ENCODE measurements at regions not wholly inside any gene's neighbourhood (a gene's known extent, or its start where the extent isn't known, plus 50 kb on each side); places are given as distances from the start of the nearest gene placed in this dataset.

GRCh38 chr2:48202863-48203642 lies 111.4 kb upstream of the FOXN2 start:
- Histone ChIP-seq H3K4me3 (replicated peaks; ENCODE audit: insufficient read depth, low read length) (no peak overlapping the region), H3K27ac (replicated peaks) (no peak overlapping the region), H3K27me3 (ENCODE audit: insufficient read depth, poor library complexity, severe bottlenecking) (no peaks in the 10 kb centered on the region)
- TF ChIP-seq POLR2AphosphoS5 (IDR thresholded peaks at IDR 0.05; ENCODE audit: low read depth), result no peak
- no peak for TF ChIP-seq GABPA (IDR thresholded peaks at IDR 0.05; ENCODE audit: low read depth)
- TF ChIP-seq SPI1 (IDR thresholded peaks at IDR 0.05; ENCODE audit: borderline replicate concordance, low read depth), result no peak
- TF ChIP-seq, protein P1, sequence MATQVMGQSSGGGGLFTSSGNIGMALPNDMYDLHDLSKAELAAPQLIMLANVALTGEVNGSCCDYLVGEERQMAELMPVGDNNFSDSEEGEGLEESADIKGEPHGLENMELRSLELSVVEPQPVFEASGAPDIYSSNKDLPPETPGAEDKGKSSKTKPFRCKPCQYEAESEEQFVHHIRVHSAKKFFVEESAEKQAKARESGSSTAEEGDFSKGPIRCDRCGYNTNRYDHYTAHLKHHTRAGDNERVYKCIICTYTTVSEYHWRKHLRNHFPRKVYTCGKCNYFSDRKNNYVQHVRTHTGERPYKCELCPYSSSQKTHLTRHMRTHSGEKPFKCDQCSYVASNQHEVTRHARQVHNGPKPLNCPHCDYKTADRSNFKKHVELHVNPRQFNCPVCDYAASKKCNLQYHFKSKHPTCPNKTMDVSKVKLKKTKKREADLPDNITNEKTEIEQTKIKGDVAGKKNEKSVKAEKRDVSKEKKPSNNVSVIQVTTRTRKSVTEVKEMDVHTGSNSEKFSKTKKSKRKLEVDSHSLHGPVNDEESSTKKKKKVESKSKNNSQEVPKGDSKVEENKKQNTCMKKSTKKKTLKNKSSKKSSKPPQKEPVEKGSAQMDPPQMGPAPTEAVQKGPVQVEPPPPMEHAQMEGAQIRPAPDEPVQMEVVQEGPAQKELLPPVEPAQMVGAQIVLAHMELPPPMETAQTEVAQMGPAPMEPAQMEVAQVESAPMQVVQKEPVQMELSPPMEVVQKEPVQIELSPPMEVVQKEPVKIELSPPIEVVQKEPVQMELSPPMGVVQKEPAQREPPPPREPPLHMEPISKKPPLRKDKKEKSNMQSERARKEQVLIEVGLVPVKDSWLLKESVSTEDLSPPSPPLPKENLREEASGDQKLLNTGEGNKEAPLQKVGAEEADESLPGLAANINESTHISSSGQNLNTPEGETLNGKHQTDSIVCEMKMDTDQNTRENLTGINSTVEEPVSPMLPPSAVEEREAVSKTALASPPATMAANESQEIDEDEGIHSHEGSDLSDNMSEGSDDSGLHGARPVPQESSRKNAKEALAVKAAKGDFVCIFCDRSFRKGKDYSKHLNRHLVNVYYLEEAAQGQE (IDR thresholded peaks at IDR 0.05; ENCODE audit: insufficient replicate concordance, low read depth), result no peak
- TF ChIP-seq, protein P2, sequence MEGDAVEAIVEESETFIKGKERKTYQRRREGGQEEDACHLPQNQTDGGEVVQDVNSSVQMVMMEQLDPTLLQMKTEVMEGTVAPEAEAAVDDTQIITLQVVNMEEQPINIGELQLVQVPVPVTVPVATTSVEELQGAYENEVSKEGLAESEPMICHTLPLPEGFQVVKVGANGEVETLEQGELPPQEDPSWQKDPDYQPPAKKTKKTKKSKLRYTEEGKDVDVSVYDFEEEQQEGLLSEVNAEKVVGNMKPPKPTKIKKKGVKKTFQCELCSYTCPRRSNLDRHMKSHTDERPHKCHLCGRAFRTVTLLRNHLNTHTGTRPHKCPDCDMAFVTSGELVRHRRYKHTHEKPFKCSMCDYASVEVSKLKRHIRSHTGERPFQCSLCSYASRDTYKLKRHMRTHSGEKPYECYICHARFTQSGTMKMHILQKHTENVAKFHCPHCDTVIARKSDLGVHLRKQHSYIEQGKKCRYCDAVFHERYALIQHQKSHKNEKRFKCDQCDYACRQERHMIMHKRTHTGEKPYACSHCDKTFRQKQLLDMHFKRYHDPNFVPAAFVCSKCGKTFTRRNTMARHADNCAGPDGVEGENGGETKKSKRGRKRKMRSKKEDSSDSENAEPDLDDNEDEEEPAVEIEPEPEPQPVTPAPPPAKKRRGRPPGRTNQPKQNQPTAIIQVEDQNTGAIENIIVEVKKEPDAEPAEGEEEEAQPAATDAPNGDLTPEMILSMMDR (IDR thresholded peaks at IDR 0.05; ENCODE audit: insufficient read depth, low read length), result no peak
- DNase-seq (ENCODE audit: low read depth in 1 of 2, low spot score in 1 of 2), result no peak

DNA sequence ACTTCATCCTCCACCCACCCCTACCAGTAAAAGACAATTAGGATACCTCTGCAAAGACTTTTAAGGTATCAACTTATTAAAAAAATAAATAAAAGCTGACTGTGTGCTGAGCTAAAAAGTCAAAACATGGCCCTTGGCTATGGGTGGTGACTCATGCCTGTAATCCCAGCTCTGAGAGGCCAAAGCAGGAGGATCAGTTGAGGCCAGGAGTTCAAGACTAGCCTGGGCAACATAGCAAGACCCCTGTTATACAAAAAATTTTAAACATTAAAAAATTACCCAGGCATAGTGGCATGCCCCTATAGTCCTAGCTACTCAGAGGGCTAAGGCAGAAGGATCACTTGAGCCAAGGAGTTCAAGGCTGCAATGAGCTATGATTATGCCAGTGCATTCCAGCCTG lies 110.8 kb upstream of the FOXN2 start:
- no peak overlapping the region for H3K27ac ChIP-seq (replicated peaks)
- TF ChIP-seq POLR2AphosphoS5 (IDR thresholded peaks at IDR 0.05; ENCODE audit: low read depth) (no peak), GABPA (IDR thresholded peaks at IDR 0.05; ENCODE audit: low read depth) (no peak), SPI1 (IDR thresholded peaks at IDR 0.05; ENCODE audit: borderline replicate concordance, low read depth) (no peak)
- TF ChIP-seq, protein P2 (IDR thresholded peaks at IDR 0.05; ENCODE audit: insufficient read depth, low read length), result no peak
- TF ChIP-seq, protein P1 (IDR thresholded peaks at IDR 0.05; ENCODE audit: insufficient replicate concordance, low read depth), result no peak
- no peak overlapping the region for H3K4me3 ChIP-seq (replicated peaks; ENCODE audit: insufficient read depth, low read length)
- no peaks in the 10 kb centered on the region for H3K27me3 ChIP-seq (ENCODE audit: insufficient read depth, poor library complexity, severe bottlenecking)
- DNase-seq (ENCODE audit: low read depth in 1 of 2, low spot score in 1 of 2), result no peak

- Histone ChIP-seq H3K27ac (replicated peaks) (no peak overlapping the region), H3K4me3 (replicated peaks; ENCODE audit: insufficient read depth, low read length) (no peak overlapping the region), H3K27me3 (ENCODE audit: insufficient read depth, poor library complexity, severe bottlenecking) (no peaks in the 10 kb centered on the region)
- no peak for DNase-seq (ENCODE audit: low read depth in 1 of 2, low spot score in 1 of 2)
- no peak for TF ChIP-seq GABPA (IDR thresholded peaks at IDR 0.05; ENCODE audit: low read depth)
- no peak for TF ChIP-seq SPI1 (IDR thresholded peaks at IDR 0.05; ENCODE audit: borderline replicate concordance, low read depth)
- TF ChIP-seq POLR2AphosphoS5 (IDR thresholded peaks at IDR 0.05; ENCODE audit: low read depth), result no peak
- TF ChIP-seq, protein P1 (IDR thresholded peaks at IDR 0.05; ENCODE audit: insufficient replicate concordance, low read depth), result no peak
- TF ChIP-seq, protein P2 (IDR thresholded peaks at IDR 0.05; ENCODE audit: insufficient read depth, low read length), result no peak
Measured at GRCh38 chr2:48204750-48205136, 109.7 kb upstream of the FOXN2 start.
